ENCODE measurements at regions not wholly inside any gene's neighbourhood (a gene's known extent, or its start where the extent isn't known, plus 50 kb on each side); places are given as distances from the start of the nearest gene placed in this dataset.

- TF ChIP-seq CTCF (IDR thresholded peaks at IDR 0.05) (no peak), POLR2A (IDR thresholded peaks at IDR 0.05) (no peak)
Measured at GRCh38 chr21:25361097-25361496, 246.2 kb downstream of the MRPL39 start.
